ENCODE measurements at regions not wholly inside any gene's neighbourhood (a gene's known extent, or its start where the extent isn't known, plus 50 kb on each side); places are given as distances from the start of the nearest gene placed in this dataset.

DNA sequence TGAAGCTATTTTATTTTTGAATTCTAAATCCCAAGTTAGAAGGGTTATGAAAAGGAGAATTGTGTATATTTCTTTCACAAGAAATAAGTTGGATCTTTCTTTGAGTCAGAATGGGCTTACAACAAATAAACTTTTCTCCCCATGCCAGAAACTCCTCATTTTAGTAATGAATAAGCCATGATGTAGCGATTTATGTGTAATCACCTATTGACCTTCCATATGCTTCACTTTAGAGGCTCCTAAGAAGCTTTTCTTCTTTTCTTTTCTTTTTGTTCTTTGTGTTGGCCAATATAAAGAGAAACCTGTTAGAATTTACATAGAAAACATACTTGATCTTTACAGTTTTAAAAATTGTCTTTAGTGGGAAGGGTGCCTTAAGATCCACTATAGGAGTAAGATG is 370.2 kb downstream of the UTRN start:
- CTCF ChIA-PET (ENCODE audit: partially characterized antibody), result interaction anchor here (1.7 kb wide), 1 partner anchor 124 kb away, joined by 4 read pairs; no protein-coding TSS in a partner anchor

More for the DNA sequence above, 370.2 kb downstream of the UTRN start:
- H2AFZ ChIP-seq (ENCODE audit: low read length), result no peak overlapping the region
- 100% methylated on average over 1 of the region's 1 CpG; no CpG with 5 or more reads in 1 of the 2 experiments for WGBS, 2 experiments (ENCODE audit: extremely low coverage in 1 of 2, insufficient coverage in 1 of 2, insufficient read length in 1 of 2, insufficient replicate concordance in 2 of 2, low coverage in 1 of 2, low lambda C conversion rate in 2 of 2, missing lambda C conversion rate in 1 of 2)
- no peak overlapping the region for H2BK12ac ChIP-seq (ENCODE audit: low read depth, low read length)
- H4K20me1 ChIP-seq (replicated peaks in 1 of 2; ENCODE audit: control insufficient read depth in 1 of 2, insufficient read depth in 2 of 2, low read length in 2 of 2), result no peaks in the 10 kb centered on the region
- no peaks in the 10 kb centered on the region for H3K9me3 ChIP-seq (ENCODE audit: insufficient read depth in 2 of 2, low read depth in 1 of 2, low read length in 1 of 2)
- H4K5ac ChIP-seq (ENCODE audit: insufficient read length, low read depth, low read length), result no peak overlapping the region
- DNase-seq (ENCODE audit: low read depth in 1 of 2, low spot score in 2 of 2) (no peak), FAIRE-seq (no peak)
- no peak overlapping the region for H2BK5ac ChIP-seq (ENCODE audit: low read depth, low read length)
- H3K23ac ChIP-seq (ENCODE audit: insufficient read length), result no peak overlapping the region
- no peaks in the 10 kb centered on the region; the same call in 1 of the 2 replicates for H3K79me1 ChIP-seq (ENCODE audit: low read depth, low read length)
- H3K14ac ChIP-seq (ENCODE audit: insufficient read length), result no peak overlapping the region
- H3K18ac ChIP-seq (ENCODE audit: extremely low read depth, low read length), result no peak overlapping the region
- H3K4ac ChIP-seq (replicated peaks; ENCODE audit: insufficient read length, low read depth, low read length), result no peak overlapping the region
- H4K8ac ChIP-seq (ENCODE audit: extremely low read depth, insufficient read depth, low read length), result no peak overlapping the region
- H3K27me3 ChIP-seq (replicated peaks in 1 of 4; ENCODE audit: control insufficient read depth in 3 of 4, extremely low read depth in 1 of 4, insufficient read depth in 3 of 4, low read length in 3 of 4), result no peaks in the 10 kb centered on the region
- H3K4me1 ChIP-seq (replicated peaks in 1 of 4; ENCODE audit: control insufficient read depth in 3 of 4, insufficient read depth in 4 of 4, low read length in 3 of 4), result peaks cover 5 to 27% (median 19%) of the 10 kb centered on the region in 4 experiments; a peak in 6 of 7 replicates
- no peak overlapping the region for H2BK20ac ChIP-seq (ENCODE audit: low read length)
- no peak for TF ChIP-seq EZH2 (IDR thresholded peaks at IDR 0.05; ENCODE audit: low read depth, low read length, severe bottlenecking)
- no peak for TF ChIP-seq POLR2A (IDR thresholded peaks at IDR 0.05; ENCODE audit: control extremely low read depth in 1 of 2, low read depth in 2 of 2, low read length in 2 of 2)
- no peak for TF ChIP-seq RBBP5 (IDR thresholded peaks at IDR 0.05; ENCODE audit: borderline replicate concordance, low read depth, low read length)
- TF ChIP-seq MAFK (IDR thresholded peaks at IDR 0.05; ENCODE audit: low read depth, low read length), result no peak
- TF ChIP-seq BACH1 (IDR thresholded peaks at IDR 0.05; ENCODE audit: low read length), result no peak
- POLR2A ChIA-PET (ENCODE audit: partially characterized antibody), result interaction anchor here (0.6 kb wide), 1 partner anchor 82 kb away, joined by 3 read pairs; no protein-coding TSS in a partner anchor
- no peak overlapping the region for H3K27ac ChIP-seq (ENCODE audit: low read depth, low read length)
- H3K4me3 ChIP-seq (ENCODE audit: extremely low read depth in 1 of 4, insufficient read depth in 2 of 4, low read depth in 3 of 4, low read length in 4 of 4), result no peak overlapping the region
- H3K36me3 ChIP-seq (ENCODE audit: control insufficient read depth in 2 of 4, insufficient read depth in 4 of 4, low read length in 3 of 4), result no peaks in the 10 kb centered on the region
- no peaks in the 10 kb centered on the region for H3K23me2 ChIP-seq (ENCODE audit: low read depth, low read length)
- no peak overlapping the region for H3K9ac ChIP-seq (replicated peaks in 1 of 4; ENCODE audit: extremely low read depth in 1 of 4, low read depth in 3 of 4, low read length in 3 of 4)
- H2BK120ac ChIP-seq (replicated peaks; ENCODE audit: low read depth, low read length), result no peak overlapping the region
- no peak overlapping the region for H2AK5ac ChIP-seq (ENCODE audit: low read depth, low read length)
- H2BK15ac ChIP-seq (ENCODE audit: low read length), result no peak overlapping the region
- H3K4me2 ChIP-seq (ENCODE audit: insufficient read depth in 1 of 2, low read depth in 2 of 2, low read length in 2 of 2), result no peak overlapping the region
- H3K56ac ChIP-seq (replicated peaks; ENCODE audit: insufficient read length, low read depth, low read length), result no peak overlapping the region
- H4K91ac ChIP-seq (replicated peaks; ENCODE audit: insufficient read length, low read length), result no peak overlapping the region
- H3K79me2 ChIP-seq (ENCODE audit: control insufficient read depth in 1 of 2, insufficient read depth in 2 of 2, low read length in 2 of 2), result peaks cover 0 to 7% of the 10 kb centered on the region in 2 experiments; a peak in 1 of 4 replicates

Measured in H1 (cell line).